NCI-H82 treated with DMSO at 0.1 percent for 48 hours (cell line): ENCODE measurements at regions not wholly inside any gene's neighbourhood (a gene's known extent, or its start where the extent isn't known, plus 50 kb on each side); places are given as distances from the start of the nearest gene placed in this dataset.

Experiments used
- DNase-seq: peaks from one replicate; lab custom pipeline; 2025; ENCODE audit not compliant: unreplicated experiment; lab: John Stamatoyannopoulos, UW

GRCh38 chr5:2306711-2307110, 424.0 kb upstream of the IRX4 start:
- DNase-seq, result no peak

GRCh38 chr5:2303431-2304100, 420.8 kb upstream of the IRX4 start:
- no peak for DNase-seq

GRCh38 chr5:2302169-2302568, 419.4 kb upstream of the IRX4 start:
- no peak for DNase-seq

- DNase-seq, result no peak
Observed at GRCh38 chr5:2300861-2301574, 418.3 kb upstream of the IRX4 start.

- DNase-seq, result no peak
Observed at GRCh38 chr5:2300421-2300820, 417.7 kb upstream of the IRX4 start.

- no peak for DNase-seq
Observed at GRCh38 chr5:2299388-2300220, 416.9 kb upstream of the IRX4 start.

GRCh38 chr5:2298781-2299180, 416.1 kb upstream of the IRX4 start:
- DNase-seq, result no peak

GRCh38 chr5:2297991-2298390, 415.3 kb upstream of the IRX4 start:
- no peak for DNase-seq

GRCh38 chr5:2295476-2295875, 412.8 kb upstream of the IRX4 start:
- no peak for DNase-seq

GRCh38 chr5:2293906-2294305, 411.2 kb upstream of the IRX4 start:
- DNase-seq, result no peak

- DNase-seq, result no peak
Observed at GRCh38 chr5:2291146-2291840, 408.6 kb upstream of the IRX4 start.

GRCh38 chr5:2289380-2289779, 406.7 kb upstream of the IRX4 start:
- no peak for DNase-seq

GRCh38 chr5:2288968-2289367, 406.2 kb upstream of the IRX4 start:
- DNase-seq, result no peak

GRCh38 chr5:2288466-2288865, 405.7 kb upstream of the IRX4 start:
- DNase-seq, result no peak

- no peak for DNase-seq
Observed at GRCh38 chr5:2286250-2286649, 403.5 kb upstream of the IRX4 start.

GRCh38 chr5:2284678-2285077, 402.0 kb upstream of the IRX4 start:
- no peak for DNase-seq

- no peak for DNase-seq
Observed at GRCh38 chr5:2283481-2284045, 400.8 kb upstream of the IRX4 start.

GRCh38 chr5:2282893-2283292, 400.2 kb upstream of the IRX4 start:
- DNase-seq, result no peak

- DNase-seq, result no peak
Observed at GRCh38 chr5:2282034-2282690, 399.4 kb upstream of the IRX4 start.

GRCh38 chr5:2281446-2281845, 398.7 kb upstream of the IRX4 start:
- no peak for DNase-seq

- DNase-seq, result no peak
Observed at GRCh38 chr5:2280318-2280717, 397.6 kb upstream of the IRX4 start.
